GM12874 (cell line): ENCODE measurements at regions not wholly inside any gene's neighbourhood (a gene's known extent, or its start where the extent isn't known, plus 50 kb on each side); places are given as distances from the start of the nearest gene placed in this dataset.

ENCODE experiments used
- TF ChIP-seq, protein P1 (sequence below): IDR thresholded peaks from 2 replicates; pipeline ENCODE4 v1.5.1; 2011; ENCODE audit warnings: low read depth, mild to moderate bottlenecking, control low read depth, low read length, moderate library complexity; ENCODE audit not compliant: insufficient read depth

DNA sequence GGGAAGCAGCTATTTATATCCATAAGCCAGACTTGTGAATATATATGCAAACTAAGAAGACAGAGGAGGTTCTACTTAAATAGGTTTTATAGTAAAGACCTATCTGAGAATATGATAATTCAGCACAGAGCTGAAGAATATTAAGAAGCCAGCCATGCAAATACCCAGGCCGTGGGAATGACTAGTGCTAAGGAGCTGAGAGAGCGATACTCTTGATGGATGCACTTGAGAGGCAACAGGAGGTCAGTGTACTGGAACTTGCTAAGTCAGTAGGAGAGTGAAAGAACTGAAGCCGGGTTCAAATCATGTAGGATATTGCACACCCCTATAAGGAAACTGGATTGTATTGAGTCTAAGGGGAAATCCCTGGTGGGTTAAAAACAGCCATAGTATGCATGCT is 943.6 kb upstream of the MBL2 start:
- TF ChIP-seq, protein P1, sequence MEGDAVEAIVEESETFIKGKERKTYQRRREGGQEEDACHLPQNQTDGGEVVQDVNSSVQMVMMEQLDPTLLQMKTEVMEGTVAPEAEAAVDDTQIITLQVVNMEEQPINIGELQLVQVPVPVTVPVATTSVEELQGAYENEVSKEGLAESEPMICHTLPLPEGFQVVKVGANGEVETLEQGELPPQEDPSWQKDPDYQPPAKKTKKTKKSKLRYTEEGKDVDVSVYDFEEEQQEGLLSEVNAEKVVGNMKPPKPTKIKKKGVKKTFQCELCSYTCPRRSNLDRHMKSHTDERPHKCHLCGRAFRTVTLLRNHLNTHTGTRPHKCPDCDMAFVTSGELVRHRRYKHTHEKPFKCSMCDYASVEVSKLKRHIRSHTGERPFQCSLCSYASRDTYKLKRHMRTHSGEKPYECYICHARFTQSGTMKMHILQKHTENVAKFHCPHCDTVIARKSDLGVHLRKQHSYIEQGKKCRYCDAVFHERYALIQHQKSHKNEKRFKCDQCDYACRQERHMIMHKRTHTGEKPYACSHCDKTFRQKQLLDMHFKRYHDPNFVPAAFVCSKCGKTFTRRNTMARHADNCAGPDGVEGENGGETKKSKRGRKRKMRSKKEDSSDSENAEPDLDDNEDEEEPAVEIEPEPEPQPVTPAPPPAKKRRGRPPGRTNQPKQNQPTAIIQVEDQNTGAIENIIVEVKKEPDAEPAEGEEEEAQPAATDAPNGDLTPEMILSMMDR: no peak

DNA sequence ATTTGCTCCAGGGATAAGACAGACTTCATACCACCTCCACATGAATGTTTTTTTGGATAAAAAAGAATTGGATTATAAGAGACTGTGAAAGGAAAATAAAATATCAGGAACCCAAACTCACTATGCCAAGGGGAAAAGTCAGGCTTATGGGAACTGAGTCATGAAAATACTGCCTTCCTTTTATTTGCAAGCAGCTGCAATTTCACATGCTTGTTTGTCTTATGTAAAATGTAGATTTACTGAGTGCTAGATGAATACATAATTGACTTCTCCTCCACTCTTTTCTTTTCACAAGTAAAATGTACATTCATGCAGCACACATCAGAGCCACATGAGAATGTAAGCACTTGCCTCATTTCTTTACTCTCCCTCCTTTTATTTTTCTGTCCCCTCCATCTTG is 940.8 kb upstream of the MBL2 start:
- TF ChIP-seq, protein P1: no peak

DNA sequence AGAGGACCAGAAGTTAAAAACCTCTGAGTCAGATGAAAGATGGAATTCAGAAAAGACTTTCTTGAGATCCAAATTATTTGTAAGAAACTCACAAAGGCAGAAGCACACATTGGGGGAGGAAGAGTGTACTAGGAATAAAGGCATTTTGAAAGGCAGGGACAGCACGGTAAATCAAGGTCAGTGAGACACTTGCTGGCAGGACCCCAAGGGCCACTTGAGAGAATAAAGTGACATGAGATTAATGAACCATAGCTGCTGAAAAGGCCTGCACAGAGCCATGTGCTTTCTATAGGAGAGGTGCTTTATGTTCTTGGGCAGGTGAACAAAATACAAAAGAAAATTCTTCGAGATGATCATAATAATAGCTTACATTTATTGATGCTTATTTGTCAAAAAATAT is 929.9 kb upstream of the MBL2 start:
- TF ChIP-seq, protein P1: no peak

DNA sequence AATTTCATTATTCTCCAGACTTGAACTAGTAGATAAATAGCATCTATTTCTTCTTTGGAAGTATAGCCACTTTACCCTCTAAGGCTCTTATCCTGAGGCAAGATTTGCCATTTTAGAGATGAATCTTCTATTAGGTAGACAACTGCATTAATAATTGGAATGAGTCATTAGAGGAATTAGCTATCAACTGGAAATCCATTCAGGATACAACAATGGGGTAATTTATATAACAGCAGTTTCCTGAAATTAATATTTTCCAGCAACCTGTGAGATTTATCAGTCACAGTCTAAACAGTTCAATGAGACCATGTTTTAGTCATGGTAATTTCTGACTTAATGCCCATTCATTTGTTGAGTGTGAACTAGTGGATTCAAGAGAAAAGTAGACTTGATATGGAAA is 928.6 kb upstream of the MBL2 start:
- TF ChIP-seq, protein P1: no peak

DNA sequence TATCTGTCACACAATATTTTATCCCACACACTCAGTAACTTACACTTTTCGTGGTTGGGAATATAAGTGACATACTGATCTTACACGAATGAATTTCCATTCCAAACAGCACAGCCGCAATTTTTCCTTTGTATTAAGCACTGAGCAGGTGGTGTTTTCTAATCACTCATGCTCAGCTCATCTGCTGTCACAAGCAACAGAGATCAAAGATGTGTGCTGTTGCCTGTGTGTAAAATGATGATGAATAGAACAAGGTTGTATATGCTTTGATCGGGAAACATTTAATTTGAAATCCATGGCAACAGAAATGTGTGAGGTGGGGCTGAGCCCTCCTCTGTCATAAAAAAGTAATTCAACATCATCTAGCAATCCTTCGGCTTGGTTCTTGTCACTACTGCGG is 927.7 kb upstream of the MBL2 start:
- TF ChIP-seq, protein P1: no peak

DNA sequence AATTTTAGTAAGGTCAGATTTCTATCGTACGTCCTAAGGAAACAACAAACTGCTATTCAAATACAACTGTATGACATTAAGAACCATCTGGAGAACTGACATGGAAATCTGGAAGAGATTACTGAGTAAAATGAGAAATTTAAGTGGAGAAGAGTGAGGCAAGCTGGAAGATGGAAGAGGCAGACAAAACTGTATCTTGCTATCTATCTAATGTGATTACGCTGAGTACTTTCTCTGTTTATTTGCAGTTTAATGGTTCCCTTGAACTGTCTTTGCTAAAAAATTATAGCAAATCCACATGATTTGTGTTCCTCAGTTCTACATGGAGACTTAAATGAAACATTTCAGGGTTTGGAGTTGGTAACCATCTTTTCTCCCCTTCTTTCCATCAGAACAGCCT is 927.1 kb upstream of the MBL2 start:
- TF ChIP-seq, protein P1: no peak

DNA sequence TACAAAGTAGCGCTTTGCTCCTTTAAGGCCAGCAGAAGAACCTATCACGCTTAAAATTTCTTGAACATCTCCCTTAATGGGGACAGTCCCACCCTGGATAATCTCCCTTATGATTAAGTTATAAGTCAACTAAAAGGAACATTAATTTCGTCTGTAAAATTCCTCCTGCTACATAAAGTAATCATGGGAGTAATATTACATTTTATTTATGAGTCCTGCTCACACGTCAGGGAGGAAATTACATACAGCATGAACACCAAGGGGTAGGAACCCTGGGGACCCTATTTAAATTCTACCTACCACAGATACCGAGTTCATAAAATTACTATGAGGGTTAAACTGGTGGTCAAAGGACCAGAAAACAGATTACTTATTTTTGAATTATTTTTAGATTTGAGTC is 926.6 kb upstream of the MBL2 start:
- TF ChIP-seq, protein P1: no peak

DNA sequence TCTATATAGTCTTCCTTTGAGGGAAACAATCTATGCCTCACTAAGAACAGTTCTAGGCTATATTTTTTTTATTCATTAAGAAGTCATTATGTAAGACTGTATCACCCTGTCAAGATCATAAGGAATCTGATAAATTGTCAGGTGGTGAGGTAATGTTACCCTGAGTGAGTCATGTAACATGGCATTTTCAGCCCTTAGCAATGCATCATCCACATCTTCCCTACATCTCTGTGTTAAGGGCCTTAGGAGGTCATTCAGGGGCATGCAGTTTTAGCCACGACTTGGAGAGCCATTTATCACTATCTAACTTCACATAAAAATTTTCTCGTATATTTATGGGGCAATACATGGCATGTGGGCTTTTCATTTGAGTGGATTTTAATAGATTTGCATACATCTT is 924.5 kb upstream of the MBL2 start:
- TF ChIP-seq, protein P1: no peak
